ENCODE measurements at regions not wholly inside any gene's neighbourhood (a gene's known extent, or its start where the extent isn't known, plus 50 kb on each side); places are given as distances from the start of the nearest gene placed in this dataset.

DNA sequence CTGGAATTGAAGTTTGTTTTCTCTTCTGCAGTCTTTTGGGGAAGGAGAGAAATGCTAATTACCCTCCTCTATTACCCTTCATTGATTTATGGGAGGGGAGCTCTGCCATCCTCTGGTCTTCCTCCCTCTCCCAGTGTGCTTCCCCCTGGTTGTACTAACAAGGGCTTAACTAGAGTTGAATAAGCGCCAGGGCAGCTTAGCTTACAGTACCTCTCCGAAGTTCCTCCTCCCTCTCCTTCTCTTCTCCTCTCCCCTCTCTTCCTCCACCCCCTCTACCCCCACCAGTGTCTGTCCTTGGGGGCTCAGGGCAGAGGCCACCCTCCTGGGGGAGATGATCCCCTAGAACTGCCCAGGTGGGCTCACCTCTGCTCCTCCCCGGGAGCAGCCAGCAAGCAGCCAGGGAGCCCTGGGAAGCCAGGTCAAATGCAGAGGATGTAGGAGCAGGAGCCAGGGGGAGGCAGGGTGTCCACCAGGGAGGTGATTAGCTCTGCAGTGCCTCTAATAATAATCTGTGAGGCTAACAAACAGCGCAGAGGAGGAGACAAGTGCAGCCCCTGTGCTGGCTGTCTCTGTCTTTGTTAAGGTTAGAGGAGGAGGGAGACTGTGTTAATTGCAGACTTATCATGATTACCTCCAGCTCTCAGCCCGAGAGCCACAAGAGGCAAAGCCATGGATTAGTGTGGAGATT, 191.6 kb upstream of the CADM1 start:
- DNase-seq (ENCODE audit: low read depth), result no peak

DNA sequence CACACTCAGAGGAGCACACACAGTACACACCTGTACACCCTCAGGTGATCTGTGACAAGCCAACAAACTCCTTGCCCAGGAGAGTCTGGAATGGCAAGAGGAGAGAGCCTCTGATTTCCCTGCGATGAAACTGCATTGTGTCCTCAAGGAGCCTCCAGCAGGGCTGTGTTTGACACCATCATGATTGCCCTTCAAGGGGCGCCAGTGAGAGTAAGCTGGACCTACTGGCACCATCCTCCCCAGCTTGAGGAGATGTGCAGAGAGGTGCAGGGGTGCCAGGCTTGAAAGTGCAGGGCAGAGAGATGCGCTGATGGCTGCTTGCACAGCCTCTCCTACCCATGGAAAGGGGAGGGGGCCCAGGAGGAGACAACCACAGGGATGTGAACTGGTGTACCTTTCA, 188.8 kb upstream of the CADM1 start:
- no peak for DNase-seq (ENCODE audit: low read depth)

DNA sequence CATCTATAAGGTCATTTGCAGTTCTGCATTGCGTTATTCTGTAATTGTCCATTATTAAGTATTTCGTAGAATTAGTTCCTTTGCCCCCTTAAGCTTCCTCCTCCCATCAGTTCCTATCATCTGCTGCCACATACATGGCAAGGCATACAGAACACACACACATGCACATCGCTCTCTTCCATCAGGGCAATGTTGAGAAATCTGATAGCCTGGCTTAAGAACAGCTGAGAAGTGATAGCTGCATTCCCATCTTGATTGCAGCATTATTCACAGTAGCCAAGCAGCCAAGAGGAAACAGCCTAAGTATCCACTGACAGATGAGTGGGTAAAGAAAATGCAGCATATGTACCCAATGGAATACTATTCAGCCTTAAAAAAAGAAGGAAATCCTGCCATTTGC, 186.8 kb upstream of the CADM1 start:
- no peak for DNase-seq (ENCODE audit: low read depth)

DNA sequence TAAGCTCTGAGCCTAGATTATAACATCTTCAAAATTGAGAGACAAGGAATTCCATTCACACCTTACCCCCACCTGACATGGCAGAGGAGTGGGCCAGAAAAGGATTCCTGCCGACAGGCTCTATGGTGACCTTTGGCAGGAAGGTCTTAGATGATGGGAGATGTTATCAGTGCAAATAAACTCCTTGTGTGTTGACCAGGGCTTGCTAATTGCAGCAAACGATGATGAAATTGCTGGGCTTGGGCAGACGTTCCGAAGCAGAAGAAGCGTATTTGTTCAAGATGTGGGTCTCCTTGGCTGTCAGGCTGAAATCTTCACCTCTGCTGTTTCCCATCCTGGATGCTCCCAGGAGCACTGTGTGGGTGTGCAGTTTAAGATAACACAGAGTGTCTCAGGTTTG, 183.7 kb upstream of the CADM1 start:
- no peak for DNase-seq (ENCODE audit: low read depth)

DNA sequence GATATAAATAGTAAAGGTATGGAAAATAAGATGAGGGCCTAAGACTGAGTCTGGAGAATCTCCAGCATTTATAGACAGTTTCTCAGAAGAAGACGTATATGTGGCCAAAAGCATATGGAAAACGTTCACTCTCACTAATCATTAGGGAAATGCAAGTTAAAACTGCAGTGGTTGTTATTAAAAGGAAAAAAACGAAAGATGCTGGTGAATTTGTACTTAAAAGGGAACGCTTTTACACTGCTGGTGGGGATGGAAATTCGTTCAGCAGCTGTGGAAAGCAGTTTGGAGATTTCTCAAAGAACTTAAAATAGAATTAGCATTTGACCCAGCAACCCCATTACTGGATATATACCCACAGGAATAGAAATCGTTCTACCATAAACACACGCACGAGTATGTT, 180.5 kb upstream of the CADM1 start:
- no peak for DNase-seq (ENCODE audit: low read depth)

DNA sequence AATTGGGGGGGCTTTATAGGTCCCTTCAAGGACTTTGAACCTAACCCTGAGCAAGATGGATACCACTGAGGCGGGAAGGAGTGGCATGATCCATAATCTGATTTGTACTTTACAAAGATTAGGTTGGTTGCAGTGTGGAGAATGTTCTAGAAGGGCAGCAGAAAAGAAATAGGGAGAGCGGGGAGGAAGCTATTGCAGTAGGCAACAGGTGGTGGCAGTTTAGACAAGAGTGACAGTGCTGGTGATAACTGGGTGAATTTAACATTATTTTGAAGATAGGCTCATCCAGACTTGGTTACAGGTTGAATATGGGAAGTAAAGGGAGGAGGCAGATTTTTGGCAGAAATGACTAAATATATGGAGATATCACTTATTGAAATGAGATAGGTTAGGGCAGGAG, 179.9 kb upstream of the CADM1 start:
- DNase-seq (ENCODE audit: low read depth), result no peak

DNA sequence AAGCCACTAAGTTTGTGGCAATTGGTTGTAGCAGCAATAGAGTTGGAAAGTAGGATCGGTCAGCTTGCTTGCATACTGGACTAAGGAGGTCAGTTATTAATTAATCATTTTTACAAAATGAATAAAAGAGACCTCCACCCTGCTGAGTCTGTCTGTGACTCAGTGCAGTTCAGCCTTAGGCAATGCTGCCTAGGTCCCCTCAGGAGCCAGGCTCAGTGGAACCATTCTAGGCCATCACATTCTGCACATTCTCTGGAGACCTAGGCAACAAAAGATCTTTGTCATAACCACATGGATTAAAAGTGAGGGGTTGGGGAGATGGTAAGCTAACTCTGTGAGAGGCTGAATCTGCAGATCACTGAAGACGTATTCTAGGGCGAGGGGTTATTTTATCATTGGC, 178.7 kb upstream of the CADM1 start:
- DNase-seq (ENCODE audit: low read depth), result no peak

DNA sequence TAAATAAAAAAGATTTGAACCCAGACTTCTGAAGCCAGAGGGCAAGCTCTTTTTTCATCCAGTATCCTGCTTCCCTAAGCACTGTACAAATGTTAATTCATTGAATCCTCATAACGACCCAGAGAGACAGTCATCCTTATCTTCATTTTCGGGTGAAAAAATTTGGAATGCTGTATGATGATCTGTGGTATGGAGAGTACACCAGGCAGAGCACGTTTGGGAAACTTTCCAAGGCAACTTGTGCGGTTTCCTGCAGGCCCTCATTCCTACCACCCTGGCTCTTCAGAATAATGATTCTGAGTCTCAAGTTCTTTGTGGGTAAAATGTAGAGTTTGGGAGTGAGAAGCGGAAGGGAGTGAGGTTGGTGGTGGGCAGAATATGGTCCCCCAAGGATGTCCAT, 177.9 kb upstream of the CADM1 start:
- no peak for DNase-seq (ENCODE audit: low read depth)

DNA sequence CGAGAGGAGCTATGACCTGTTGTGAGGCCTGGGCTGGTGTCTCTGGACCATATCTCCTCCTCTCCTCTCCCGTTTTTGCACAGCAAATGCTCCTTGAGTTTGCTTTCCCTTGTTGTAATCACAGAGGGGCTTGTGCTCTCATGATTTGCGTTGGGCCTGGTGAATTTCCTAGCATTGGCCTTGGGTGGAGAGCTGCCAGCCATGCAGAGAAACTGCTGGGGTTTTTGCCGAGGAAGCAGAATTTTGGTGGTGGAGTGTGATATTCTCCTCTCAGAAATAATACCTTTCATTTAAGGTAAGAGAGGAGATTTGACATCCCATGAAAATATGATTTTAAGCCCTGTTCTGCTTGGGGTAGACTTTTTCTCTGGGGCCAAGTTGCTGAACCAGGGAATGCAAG, 175.7 kb upstream of the CADM1 start:
- no peak for DNase-seq (ENCODE audit: low read depth)

DNA sequence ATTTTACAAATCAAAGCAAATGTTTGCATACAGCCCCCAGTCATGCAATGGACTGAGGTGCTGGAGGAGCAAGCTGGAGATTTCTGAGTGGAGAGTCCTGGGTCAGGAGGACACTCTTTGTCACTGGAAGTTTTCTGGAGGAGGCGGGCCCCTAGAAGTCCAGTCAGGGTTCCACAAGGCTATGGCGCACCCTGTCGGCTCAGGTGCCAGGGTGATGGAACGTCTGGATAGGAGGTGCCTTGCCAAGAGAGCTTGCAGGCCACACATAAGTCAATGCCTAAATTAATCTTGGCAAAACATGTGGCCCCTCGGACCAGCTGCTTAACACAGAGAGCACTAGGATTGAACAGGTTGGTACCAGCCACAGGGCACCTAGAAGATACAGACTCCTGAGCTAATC, 174.7 kb upstream of the CADM1 start:
- DNase-seq (ENCODE audit: low read depth), result no peak

DNA sequence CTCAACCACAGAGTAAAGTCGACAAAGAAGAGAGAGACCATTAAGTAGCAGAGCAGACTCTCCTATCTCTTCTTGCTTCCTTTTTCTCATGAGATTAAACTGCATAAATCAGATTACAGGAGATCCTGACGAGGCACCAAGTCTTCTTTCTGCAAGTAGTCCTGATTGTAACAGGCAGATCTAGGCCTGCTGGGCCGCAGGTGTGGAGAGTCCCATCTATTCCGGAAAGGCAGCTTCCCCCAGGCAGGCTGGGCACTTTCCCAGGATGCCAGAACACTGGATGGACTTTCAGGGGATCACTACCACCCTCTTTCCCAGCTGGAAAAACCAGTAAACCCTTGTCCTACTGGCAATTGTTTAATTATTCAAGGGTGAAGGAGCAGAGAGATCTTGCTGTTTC, 173.0 kb upstream of the CADM1 start:
- DNase-seq (ENCODE audit: low read depth), result no peak

DNA sequence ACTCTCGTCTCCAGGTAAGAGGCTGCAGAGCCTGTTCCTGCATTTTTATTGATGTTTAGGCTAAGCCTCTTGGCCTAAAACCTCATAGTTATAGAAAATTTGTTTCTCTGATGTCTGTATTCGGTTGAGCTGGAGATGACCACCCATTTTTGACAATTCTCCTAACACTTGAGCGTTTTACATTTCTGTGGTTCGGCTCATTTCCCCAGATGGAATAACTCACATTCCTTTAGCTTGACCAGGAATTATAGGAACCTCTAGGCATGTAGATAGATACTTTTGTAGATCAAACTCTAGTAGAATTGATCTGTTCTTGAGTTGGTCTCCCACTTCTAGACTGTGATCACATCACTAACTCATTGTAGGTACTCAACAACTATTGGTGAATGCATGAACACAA, 172.6 kb upstream of the CADM1 start:
- DNase-seq (ENCODE audit: low read depth), result no peak

DNA sequence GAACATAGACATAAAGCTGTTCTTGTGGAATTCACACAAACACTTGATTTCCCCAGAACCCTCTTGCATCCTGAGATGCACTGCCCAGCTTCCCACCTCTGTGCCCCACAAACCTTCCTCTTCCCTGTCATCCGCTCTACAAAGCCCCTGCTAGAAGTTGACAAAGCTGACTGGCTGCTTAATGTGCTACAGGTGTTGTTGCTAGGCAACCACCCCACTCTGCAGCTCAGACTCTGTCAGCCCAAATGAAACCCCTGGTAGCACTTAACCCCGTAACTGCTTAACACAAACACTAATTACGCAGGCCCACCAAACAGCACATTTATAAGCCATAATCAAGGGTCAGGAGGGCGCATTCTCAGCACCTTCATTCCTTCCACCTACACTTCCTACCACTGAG, 172.0 kb upstream of the CADM1 start:
- no peak for DNase-seq (ENCODE audit: low read depth)

DNA sequence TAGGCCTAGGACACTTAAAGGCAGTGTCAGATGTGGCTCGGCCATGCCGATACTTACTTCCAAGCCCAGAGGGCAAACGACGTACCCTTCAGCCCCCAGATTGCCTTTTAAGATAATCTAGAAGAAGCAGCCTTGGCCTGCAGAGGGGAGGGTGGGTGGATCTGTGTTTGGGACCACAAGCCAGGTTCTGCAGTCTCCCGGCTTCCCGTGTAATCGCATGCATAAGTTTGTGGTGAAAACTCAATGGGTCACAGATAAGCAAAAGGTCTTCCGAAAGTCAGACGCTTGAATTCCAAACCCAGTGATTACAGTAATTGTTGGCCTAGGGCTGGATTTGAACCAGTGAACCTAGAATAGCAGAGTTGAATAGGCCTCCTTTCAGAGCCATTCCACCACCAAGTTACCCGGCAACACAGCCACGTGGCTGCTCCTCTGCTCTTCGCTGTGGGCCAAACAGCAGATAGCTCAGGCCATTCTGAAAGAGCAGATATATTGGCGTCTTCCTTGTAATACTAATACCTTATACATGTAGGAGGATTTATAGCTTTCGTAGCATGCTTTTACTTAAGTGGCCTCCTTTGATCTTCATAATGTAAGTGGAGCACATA, 170.8 kb upstream of the CADM1 start:
- no peak for DNase-seq (ENCODE audit: low read depth)

DNA sequence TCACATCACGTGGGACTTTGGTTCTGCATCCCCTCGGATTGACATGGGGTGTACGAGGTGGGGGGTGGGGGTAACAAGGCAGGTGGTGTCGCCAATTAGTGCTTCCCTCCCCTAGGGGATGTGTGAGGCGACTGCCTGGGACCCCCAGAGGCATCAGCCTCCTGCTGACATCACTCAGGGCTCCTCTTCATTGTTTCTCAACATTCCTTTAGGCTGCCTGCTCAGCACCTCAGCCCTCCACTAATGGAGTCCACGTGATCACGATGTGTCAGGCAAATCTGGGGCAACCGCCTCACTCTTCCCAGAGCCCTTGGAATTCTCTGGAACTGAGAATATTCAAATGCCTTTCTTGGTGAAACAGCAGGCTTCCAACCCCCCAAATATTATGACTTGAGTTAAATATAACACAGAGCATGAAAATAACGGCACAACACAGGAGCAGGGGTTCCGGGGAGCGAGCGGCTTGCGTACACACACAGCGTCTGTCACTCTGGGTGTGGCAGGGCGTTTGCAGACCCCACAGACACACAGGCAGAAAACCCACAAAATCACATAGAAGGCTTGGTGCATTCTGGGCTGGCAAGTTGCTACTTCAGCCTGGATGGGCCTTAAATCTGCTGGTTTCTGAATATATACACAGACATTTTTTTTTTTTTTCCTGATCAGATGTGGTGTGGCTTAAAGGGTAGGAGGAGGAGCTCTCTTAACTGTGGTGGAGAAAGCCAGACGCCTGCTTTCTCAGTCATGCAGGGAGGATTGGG, 170.1 kb upstream of the CADM1 start:
- no peak for DNase-seq (ENCODE audit: low read depth)

DNA sequence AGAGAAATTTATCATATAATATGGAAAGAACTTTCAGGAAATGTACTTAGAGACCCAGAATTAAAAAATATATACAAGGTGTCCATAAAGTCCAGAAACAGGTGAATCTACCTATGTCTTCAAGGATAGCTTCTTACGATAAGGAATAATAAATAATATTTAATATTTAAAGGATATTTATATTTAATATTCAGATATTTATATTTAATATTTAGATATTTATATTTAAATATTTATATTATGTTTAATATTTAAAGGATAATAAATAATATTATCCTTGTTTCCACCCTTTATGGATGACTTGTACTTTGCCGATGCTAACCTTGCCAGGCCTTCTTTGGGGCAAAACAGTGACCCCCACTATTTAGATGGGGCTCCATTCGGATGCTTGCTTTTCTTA, 169.5 kb upstream of the CADM1 start:
- DNase-seq (ENCODE audit: low read depth), result no peak

DNA sequence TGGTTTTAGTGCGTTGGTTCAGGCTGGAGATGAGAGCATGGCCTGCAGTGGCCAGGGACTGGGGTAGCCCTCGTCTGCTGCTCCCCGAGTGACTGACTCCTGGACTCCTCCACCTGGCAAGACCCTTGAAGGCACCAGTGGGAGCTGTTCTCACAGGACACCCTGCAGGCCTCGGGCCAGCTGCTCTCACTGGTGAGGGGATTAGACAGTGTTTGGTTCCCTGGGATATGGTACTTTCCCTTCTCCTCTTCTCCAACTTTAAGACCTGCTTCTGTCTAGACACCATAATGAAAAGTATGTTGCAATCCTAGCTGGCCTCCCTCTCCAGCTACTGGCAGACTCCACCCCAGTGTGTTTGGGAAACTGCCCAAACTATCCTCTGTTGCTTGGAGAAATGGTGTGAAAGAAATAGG, 168.8 kb upstream of the CADM1 start:
- DNase-seq (ENCODE audit: low read depth), result peak; percentile 64

DNA sequence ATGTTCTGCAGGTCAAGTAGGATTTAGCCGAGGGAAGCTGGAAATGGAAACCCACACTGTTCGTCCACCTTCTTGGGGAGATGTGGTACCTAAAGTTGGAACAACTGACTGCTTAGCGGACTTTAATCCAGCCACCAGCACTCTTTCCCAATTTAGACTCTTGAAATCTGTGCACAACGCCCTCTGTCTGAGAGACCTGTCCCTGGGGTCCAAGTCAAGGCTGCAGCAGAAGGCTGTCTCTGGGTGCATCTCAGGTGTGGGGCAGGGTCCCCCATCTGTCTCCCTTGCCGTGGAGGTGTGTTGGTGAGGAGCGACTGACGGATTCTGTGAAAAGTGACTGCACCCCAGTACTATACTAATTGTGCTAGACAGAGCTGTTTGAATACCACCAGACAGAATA, 168.2 kb upstream of the CADM1 start:
- DNase-seq (ENCODE audit: low read depth), result no peak

DNA sequence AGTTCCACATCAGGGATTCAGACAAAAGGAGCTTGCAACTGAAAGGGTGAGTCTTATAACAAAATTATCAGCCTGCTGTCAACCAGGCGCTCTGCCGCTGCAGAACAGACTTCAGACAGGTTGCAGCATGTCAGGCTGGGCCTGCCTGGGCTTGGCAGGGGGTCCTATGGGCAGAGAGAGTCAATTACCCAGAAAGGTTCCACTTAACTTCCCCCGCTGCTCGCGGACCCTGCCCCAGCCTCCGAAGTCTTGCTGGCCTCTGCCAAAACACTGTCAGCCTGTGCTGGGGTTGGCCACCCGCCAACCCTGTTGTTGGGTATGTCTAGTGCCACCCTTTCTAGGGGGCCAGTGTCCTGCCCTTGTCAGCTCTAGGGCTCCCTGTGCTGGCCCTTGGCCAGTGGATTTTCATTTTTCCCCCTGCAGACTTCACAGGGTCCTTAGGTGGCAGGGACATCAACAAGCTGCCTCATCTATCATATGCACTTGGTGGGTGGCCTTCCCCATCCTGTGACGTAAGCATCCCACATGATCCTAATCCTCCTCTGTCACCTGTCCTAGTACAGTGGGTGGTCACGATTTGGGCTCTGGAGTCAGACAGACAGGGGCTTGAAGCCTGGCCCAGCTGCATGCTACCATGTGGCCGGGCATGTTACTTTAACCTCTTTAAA, 166.5 kb upstream of the CADM1 start:
- DNase-seq (ENCODE audit: low read depth), result no peak

DNA sequence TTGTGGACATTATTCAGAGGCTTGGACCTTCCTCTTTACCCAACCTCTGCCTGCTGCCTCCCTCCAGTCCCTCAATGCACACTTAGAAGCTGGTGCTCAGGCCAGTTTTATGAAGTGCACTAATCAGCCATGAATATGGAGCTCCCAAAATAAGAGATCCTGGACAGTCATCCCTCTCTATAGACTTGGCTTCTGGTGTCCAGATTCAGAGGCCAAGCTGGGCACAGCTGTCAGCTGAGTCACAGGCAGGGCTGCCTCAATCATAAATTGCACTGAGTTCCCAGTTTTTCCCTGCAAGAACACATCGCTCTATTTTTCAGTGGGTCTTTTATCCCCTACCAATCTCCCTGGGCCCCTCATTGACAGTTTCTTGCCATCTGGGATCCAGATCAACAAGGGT, 161.7 kb upstream of the CADM1 start:
- DNase-seq (ENCODE audit: low read depth), result no peak

DNA sequence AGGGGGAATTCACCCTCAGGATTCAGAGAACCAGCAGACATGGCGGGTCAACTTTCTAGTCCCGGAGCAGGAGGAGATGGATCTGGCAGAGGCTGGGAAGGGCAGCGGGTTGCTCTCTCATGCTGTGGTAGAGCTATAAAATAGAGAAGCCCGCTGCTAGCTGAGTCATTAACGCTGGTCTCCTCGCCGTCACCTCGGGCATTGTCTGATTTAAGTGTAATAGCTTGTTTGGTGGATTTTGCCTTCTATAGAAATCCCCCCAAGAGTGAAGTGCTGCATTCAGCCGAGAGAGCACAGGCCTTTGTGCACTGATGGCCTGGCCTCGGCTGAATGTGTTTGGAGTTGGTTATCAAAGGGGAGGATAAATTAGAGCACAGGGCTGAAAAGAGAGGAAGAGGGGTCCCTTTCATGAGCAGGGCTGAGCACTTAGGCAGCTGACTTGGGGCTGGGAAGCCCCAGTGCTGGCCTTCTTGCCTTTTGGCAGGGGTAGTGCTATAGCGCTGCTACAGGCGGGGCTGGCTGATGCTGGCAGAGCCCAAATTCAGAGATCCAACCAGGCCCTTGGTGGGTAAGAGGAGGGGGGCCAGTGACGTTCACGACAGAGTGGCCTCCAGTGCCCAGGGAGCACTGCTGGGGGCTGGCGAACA, 161.1 kb upstream of the CADM1 start:
- DNase-seq (ENCODE audit: low read depth), result no peak

DNA sequence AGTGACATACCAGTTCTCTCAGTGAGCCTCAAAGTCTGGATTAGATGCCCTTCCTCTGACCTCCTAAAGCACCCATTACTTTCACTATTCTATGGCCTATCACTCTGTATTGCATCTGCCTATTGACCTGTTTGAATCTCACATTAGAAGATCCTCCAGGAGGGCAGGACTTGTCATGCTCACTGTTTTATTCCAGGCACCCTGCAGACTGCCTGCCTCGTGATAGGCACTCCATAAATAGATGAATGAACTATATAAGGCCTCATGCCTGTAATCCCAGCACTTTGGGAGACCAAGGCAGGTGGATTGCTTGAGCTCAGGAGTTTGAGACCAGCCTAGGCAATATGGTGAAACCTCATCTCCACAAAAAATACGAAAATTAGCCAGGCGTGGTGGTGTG, 160.1 kb upstream of the CADM1 start:
- DNase-seq (ENCODE audit: low read depth), result no peak

DNA sequence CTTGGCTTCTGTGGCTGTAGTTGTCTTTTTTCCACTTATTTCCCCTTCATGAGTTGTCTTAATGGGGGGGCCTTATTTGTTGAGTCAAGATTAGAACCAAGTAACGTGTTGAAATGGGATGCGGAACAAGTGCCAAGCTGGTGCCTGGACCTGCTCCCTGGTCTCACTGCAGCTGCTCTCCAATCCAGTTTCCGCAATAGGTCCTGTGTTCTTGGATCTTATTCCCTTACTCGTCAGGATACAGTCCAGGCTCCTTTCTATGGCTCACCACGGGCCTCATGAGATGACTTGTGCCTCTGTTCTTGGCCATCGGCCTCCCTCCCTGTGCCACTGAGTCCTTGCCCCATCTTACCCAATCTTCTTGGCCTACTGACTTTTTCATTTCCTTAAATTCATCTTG, 159.6 kb upstream of the CADM1 start:
- no peak for DNase-seq (ENCODE audit: low read depth)

All from stromal cell of bone marrow (primary cell).